ENCODE measurements at regions not wholly inside any gene's neighbourhood (a gene's known extent, or its start where the extent isn't known, plus 50 kb on each side); places are given as distances from the start of the nearest gene placed in this dataset.
"Not testable (repeated sequence)": the region's sequence is repeated elsewhere in the genome, so short reads cannot be mapped to it uniquely, and the experiment has no call there.

GRCh38 chr9:78909566-78909965, 612.6 kb downstream of the PSAT1 start:
- Mint-ChIP-seq H3K4me1 (no peaks in the 10 kb centered on the region), H3K36me3 (ENCODE audit: low read depth) (no peaks in the 10 kb centered on the region), H3K4me3 (no peak overlapping the region), H3K27me3 (no peaks in the 10 kb centered on the region), H3K9me3 (ENCODE audit: low read depth) (no peaks in the 10 kb centered on the region), H3K27ac (no peak overlapping the region)
- ChIA-PET POLR2A (interaction anchor here (0.7 kb wide), 1 partner anchor 79 kb away, joined by 3 read pairs; no protein-coding TSS in a partner anchor), CTCF (no interaction called here)
- ATAC-seq (no peak), DNase-seq (no peak)
- intact Hi-C loops (cut with DNase I, micrococcal nuclease) = no loop called here

DNA sequence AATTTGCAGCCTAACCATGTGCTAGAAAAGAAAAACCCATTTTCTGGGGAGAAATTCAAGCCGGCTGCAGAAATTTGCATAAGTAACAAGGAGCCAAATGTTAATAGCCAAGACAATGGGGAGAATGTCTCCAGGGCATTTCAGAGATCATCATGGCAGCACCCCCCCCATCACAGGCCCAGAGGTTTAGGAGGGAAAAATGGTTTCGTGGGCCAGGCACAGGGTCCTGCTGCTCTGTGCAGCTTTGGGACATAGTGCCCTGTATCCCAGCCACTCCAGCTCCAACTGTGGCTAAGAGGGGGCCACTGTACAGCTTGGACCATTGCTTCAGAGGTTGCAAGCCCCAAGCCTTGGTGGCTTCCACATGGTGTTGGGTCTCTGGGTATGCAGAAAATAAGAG, 620.0 kb downstream of the PSAT1 start:
- H3K27ac Mint-ChIP-seq; DNase-seq; H3K4me1 Mint-ChIP-seq; ATAC-seq; H3K4me3 Mint-ChIP-seq; POLR2A ChIA-PET; intact Hi-C loops (cut with DNase I, micrococcal nuclease); H3K9me3 Mint-ChIP-seq (ENCODE audit: low read depth); H3K36me3 Mint-ChIP-seq (ENCODE audit: low read depth); CTCF ChIA-PET; H3K27me3 Mint-ChIP-seq: not testable (repeated sequence)

DNA sequence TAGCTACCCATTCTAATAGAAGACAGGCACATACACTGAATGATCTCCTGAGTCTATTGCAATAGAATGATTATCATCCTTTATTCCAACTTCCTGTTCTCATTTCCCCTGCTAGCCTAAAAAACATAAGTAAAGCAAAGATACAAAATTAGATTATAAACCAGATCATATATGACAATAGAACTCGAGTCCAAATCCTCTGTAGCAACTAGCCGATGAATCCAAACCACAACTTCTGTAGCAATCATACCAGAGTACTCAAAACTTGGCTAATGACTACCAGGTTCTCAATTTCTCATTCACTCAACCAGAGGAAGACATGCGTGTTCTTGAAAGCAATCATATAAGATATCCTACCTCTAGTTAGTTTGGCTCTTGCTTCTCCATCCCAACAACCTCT, 622.1 kb downstream of the PSAT1 start:
- H3K4me1 Mint-ChIP-seq = no peaks in the 10 kb centered on the region
- intact Hi-C loops (cut with DNase I, micrococcal nuclease) = no loop called here
- peaks cover 8% of the 10 kb centered on the region for H3K9me3 Mint-ChIP-seq (ENCODE audit: low read depth)
- no peaks in the 10 kb centered on the region for H3K36me3 Mint-ChIP-seq (ENCODE audit: low read depth)
- POLR2A ChIA-PET = interaction anchor here (0.7 kb wide), 1 partner anchor 117 kb away, joined by 3 read pairs; no protein-coding TSS in a partner anchor
- H3K27me3 Mint-ChIP-seq = no peaks in the 10 kb centered on the region
- CTCF ChIA-PET = no interaction called here
- ATAC-seq = no peak
- H3K4me3 Mint-ChIP-seq = no peak overlapping the region
- H3K27ac Mint-ChIP-seq = no peak overlapping the region
- DNase-seq = no peak

DNA sequence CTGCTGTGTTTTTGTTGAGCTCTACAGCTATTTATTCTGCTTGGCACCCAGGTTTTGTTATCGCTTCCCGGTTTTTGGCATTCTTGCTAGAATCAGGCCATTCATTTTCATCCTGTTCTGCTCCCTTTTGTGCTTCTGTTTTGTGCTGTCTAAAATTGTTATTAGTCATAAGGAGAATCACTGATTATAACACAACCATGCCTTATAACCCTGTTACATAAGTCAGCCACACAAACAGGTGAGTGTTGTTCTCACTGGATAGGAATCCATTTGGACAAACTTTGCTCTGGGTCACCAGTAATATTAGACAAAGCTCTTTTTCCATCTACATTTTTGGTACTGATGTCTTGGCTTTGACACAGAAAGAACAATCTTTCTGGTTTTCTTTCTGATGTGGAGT, 622.8 kb downstream of the PSAT1 start:
- Mint-ChIP-seq H3K27me3 (no peaks in the 10 kb centered on the region), H3K9me3 (ENCODE audit: low read depth) (peaks cover 8% of the 10 kb centered on the region), H3K27ac (no peak overlapping the region), H3K4me1 (no peaks in the 10 kb centered on the region), H3K4me3 (no peak overlapping the region), H3K36me3 (ENCODE audit: low read depth) (no peaks in the 10 kb centered on the region)
- ChIA-PET CTCF (no interaction called here), POLR2A (no interaction called here)
- DNase-seq (no peak), ATAC-seq (no peak)
- intact Hi-C loops (cut with DNase I, micrococcal nuclease) = no loop called here

DNA sequence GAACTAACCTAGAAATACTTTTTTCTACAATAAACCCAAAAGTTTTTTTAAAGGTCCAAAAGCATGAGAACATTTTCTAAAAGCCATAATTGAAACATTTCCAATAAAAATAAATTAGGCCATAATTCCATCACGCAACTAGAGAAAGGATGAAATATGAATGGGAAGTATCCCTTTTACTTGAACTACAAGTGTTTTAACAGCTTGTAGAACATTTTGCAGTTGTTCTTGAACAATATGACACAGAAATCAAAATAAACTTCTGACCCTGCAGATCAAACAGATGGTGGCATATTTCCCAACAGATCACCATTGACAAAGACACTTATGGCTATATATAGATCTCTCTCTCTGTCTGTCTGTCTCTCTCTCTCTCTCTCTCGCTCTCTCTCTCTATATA, 624.4 kb downstream of the PSAT1 start:
- Mint-ChIP-seq H3K9me3 (ENCODE audit: low read depth) (peaks cover 4% of the 10 kb centered on the region), H3K27ac (no peak overlapping the region), H3K4me3 (no peak overlapping the region), H3K4me1 (no peaks in the 10 kb centered on the region), H3K36me3 (ENCODE audit: low read depth) (no peaks in the 10 kb centered on the region), H3K27me3 (no peaks in the 10 kb centered on the region)
- no peak for ATAC-seq
- intact Hi-C loops (cut with DNase I, micrococcal nuclease) = no loop called here
- DNase-seq = no peak
- ChIA-PET CTCF (no interaction called here), POLR2A (no interaction called here)

DNA sequence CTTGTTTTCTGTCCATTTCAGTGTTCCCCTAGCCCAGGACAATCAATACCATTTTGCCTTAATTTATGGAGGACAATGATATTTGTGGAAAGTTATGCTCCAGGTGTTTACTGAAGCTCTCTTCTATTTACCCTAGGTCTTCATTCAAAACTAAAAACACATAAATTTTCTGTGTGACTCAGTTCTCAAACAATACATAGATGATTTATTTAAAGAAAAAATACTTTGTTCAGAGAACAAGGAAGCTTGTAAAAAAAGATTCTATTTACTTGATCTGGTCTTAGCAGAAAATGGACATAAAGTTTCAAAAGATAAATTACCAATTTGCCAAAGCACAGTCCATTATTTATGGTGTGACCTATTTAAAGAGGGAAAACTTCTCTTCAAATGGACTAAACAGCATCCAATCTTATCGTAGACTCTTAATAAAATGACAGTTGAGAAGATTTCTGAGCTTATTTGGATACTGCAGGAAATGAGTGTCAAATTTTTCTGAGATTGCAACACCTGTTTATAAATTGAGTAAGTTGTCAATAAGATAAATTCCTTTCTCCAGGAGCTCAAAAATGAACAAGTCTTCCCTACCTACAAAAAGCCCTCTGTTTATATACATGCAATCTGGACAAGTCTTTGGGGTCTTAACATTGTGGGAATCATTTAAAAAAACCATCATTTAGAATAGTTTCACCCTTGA, 627.2 kb downstream of the PSAT1 start:
- ATAC-seq (no peak), DNase-seq (no peak)
- ChIA-PET CTCF (no interaction called here), POLR2A (no interaction called here)
- Mint-ChIP-seq H3K4me1 (no peaks in the 10 kb centered on the region), H3K27me3 (no peaks in the 10 kb centered on the region), H3K4me3 (no peak overlapping the region), H3K36me3 (ENCODE audit: low read depth) (no peaks in the 10 kb centered on the region), H3K27ac (no peak overlapping the region), H3K9me3 (ENCODE audit: low read depth) (no peaks in the 10 kb centered on the region)
- intact Hi-C loops (cut with DNase I, micrococcal nuclease) = no loop called here

DNA sequence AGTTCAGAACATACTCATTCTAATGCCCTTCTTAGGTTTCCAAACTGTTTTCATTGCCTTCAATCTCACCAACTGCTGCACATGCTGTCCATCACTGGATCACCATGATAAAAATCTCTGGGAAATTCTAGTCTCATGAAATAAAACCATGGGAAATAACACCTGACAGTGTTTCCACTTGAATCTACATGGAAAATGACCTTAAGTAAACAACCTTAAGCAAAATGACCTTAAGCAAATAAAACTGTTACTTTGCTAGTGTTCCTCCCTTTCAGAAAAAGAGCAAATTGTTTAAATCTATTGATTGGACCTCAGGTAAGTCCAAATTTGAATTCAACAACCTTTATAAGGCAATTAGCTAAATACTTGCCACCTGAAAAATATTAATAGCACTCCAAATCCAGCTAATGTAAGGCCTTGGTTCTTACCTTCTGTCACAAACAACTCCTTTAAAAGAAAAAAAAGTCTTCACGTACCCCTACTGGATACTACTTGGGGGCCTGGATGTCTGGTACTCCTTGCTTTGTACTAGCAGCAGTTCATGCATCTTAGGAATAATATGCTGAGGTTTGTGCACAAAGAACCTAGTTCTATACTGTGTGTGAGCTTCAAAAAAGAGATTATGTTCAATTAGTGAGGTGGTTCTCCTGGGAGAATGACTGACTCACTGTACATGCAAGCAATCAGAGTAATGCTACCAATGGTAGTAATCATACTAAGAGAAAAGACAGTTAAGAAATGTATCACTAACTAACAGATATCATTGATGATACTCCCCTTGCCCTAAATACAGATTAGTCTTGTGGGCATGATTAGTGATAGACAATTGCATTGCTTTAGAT, 630.4 kb downstream of the PSAT1 start:
- Mint-ChIP-seq H3K4me1 (no peaks in the 10 kb centered on the region), H3K27me3 (no peaks in the 10 kb centered on the region), H3K9me3 (ENCODE audit: low read depth) (no peaks in the 10 kb centered on the region), H3K4me3 (no peak overlapping the region), H3K36me3 (ENCODE audit: low read depth) (no peaks in the 10 kb centered on the region), H3K27ac (no peak overlapping the region)
- CTCF ChIA-PET = no interaction called here
- DNase-seq = no peak
- intact Hi-C loops (cut with DNase I, micrococcal nuclease) = no loop called here
- ATAC-seq = no peak
- POLR2A ChIA-PET = no interaction called here

- Mint-ChIP-seq H3K4me1 (no peaks in the 10 kb centered on the region), H3K4me3 (no peak overlapping the region), H3K27me3 (no peaks in the 10 kb centered on the region), H3K36me3 (ENCODE audit: low read depth) (no peaks in the 10 kb centered on the region), H3K9me3 (ENCODE audit: low read depth) (no peaks in the 10 kb centered on the region), H3K27ac (no peak overlapping the region)
- CTCF ChIA-PET = no interaction called here
- POLR2A ChIA-PET = no interaction called here
- intact Hi-C loops (cut with DNase I, micrococcal nuclease) = no loop called here
- no peak for ATAC-seq
- no peak for DNase-seq
Measured at GRCh38 chr9:78928625-78929405, 631.9 kb downstream of the PSAT1 start.

- ATAC-seq = no peak
- no peak for DNase-seq
- ChIA-PET CTCF (interaction anchor here (0.6 kb wide), 1 partner anchor 393 kb away, joined by 3 read pairs; no protein-coding TSS in a partner anchor), POLR2A (no interaction called here)
- H3K4me1 Mint-ChIP-seq = no peaks in the 10 kb centered on the region
- no peaks in the 10 kb centered on the region for H3K36me3 Mint-ChIP-seq (ENCODE audit: low read depth)
- no peaks in the 10 kb centered on the region for H3K9me3 Mint-ChIP-seq (ENCODE audit: low read depth)
- H3K27me3 Mint-ChIP-seq = no peaks in the 10 kb centered on the region
- intact Hi-C loops (cut with DNase I, micrococcal nuclease) = loop anchor here in 1 of 2 experiments (10.0 kb wide), 1 partner anchor 55 kb away; no protein-coding TSS in a partner anchor
- H3K27ac Mint-ChIP-seq = no peak overlapping the region
- no peak overlapping the region for H3K4me3 Mint-ChIP-seq
Measured at GRCh38 chr9:78930281-78930680, 633.4 kb downstream of the PSAT1 start.

GRCh38 chr9:78932849-78933627, 636.1 kb downstream of the PSAT1 start:
- ChIA-PET POLR2A (no interaction called here), CTCF (no interaction called here)
- Mint-ChIP-seq H3K4me3 (no peak overlapping the region), H3K27me3 (no peaks in the 10 kb centered on the region), H3K9me3 (ENCODE audit: low read depth) (no peaks in the 10 kb centered on the region), H3K27ac (no peak overlapping the region), H3K36me3 (ENCODE audit: low read depth) (no peaks in the 10 kb centered on the region), H3K4me1 (no peaks in the 10 kb centered on the region)
- DNase-seq (no peak), ATAC-seq (no peak)
- intact Hi-C loops (cut with DNase I, micrococcal nuclease) = loop anchor here in 1 of 2 experiments (10.0 kb wide), 1 partner anchor 52 kb away; no protein-coding TSS in a partner anchor

DNA sequence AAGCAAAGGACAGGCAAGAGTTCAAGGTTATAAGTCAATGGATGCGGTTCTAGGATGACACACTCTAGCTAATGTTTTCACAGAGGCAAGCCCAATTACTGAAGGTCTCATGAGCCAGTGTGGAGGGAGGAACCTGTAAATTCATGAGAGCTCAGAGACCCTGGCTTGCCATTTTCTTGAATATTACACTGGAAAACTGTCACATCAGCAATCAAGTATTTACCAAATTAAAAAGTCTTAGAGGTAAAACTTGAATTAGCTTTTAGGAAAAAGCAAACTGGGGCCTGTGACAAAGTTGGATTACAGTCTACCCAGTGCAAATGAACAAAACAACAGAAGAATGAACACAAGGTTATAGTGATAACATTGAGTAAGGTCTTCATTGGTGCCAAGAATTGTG, 636.9 kb upstream of the TLE4 start:
- ATAC-seq (no peak), DNase-seq (no peak)
- Mint-ChIP-seq H3K9me3 (ENCODE audit: low read depth) (no peaks in the 10 kb centered on the region), H3K4me3 (no peak overlapping the region), H3K27me3 (no peaks in the 10 kb centered on the region), H3K4me1 (no peaks in the 10 kb centered on the region), H3K27ac (no peak overlapping the region), H3K36me3 (ENCODE audit: low read depth) (no peaks in the 10 kb centered on the region)
- intact Hi-C loops (cut with DNase I, micrococcal nuclease) = loop anchor here in 1 of 2 experiments (10.0 kb wide), 1 partner anchor 50 kb away; no protein-coding TSS in a partner anchor
- CTCF ChIA-PET = no interaction called here
- POLR2A ChIA-PET = no interaction called here
